SH-SY5Y (cell line): ENCODE measurements at regions not wholly inside any gene's neighbourhood (a gene's known extent, or its start where the extent isn't known, plus 50 kb on each side); places are given as distances from the start of the nearest gene placed in this dataset.

Source experiments
- GATA2 ChIP-seq: IDR thresholded peaks from 2 replicates; pipeline ENCODE4 v1.6.1; 2011; ENCODE audit warnings: mild to moderate bottlenecking, low read depth, low read length
- GATA3 ChIP-seq: IDR thresholded peaks from 2 replicates; pipeline ENCODE4 v1.6.1; 2011; ENCODE audit warnings: low read depth, mild to moderate bottlenecking, low read length, moderate library complexity

GRCh38 chr2:2942906-2943305, 434.7 kb downstream of the EIPR1 start:
- TF ChIP-seq GATA2 (no peak), GATA3 (no peak)
